Liver (tissue), 8 donors: ENCODE measurements at regions not wholly inside any gene's neighbourhood (a gene's known extent, or its start where the extent isn't known, plus 50 kb on each side); places are given as distances from the start of the nearest gene placed in this dataset.

Experiments
- DNase-seq: peaks from one replicate; pipeline ENCODE4 v3.0.0-alpha.2; 2017; ENCODE audit warnings: low spot score
- H3K27ac ChIP-seq, 2 donors: one replicate each; pipeline ENCODE4 v1.7.0; 2013; ENCODE audit warnings: inconsistent platforms in 2 of 2, low read length in 2 of 2, control low read depth in 1 of 2, low read depth in 1 of 2, mild to moderate bottlenecking in 1 of 2
- H3K27me3 ChIP-seq, 4 donors: one replicate each; pipeline versions ENCODE4 v1.6.1 to v1.7.0; 2013; ENCODE audit warnings: low read length in 3 of 4, inconsistent platforms in 1 of 4, mild to moderate bottlenecking in 1 of 4, moderate library complexity in 1 of 4; ENCODE audit not compliant: control insufficient read depth in 4 of 4, insufficient read depth in 4 of 4
- H3K36me3 ChIP-seq, 4 donors: one replicate each; pipeline versions ENCODE4 v1.6.1 to v1.7.0; 2013; ENCODE audit warnings: low read length in 3 of 4, mild to moderate bottlenecking in 3 of 4, low read depth in 1 of 4, moderate library complexity in 1 of 4; ENCODE audit not compliant: control insufficient read depth in 4 of 4, insufficient read depth in 3 of 4
- H3K4me1 ChIP-seq, 4 donors: one replicate each; pipeline versions ENCODE4 v1.6.1 to v1.7.0; 2013; ENCODE audit warnings: low read length in 3 of 4, mild to moderate bottlenecking in 3 of 4, moderate library complexity in 1 of 4; ENCODE audit not compliant: control insufficient read depth in 4 of 4, insufficient read depth in 4 of 4
- H3K4me3 ChIP-seq, 3 donors: one replicate each; pipeline versions ENCODE4 v1.6.1 to v1.7.0; 2013; ENCODE audit warnings: low read length in 3 of 3, control low read depth in 1 of 3, low read depth in 1 of 3, mild to moderate bottlenecking in 1 of 3
- H3K9ac ChIP-seq, 2 donors: one replicate each; pipeline ENCODE4 v1.7.0; 2013; ENCODE audit warnings: low read length in 2 of 2, mild to moderate bottlenecking in 2 of 2, moderate library complexity in 2 of 2, control low read depth in 1 of 2, low read depth in 1 of 2
- H3K9me3 ChIP-seq, 4 donors: one replicate each; pipeline versions ENCODE4 v1.6.1 to v1.7.0; 2013; ENCODE audit warnings: low read length in 3 of 4; ENCODE audit not compliant: control insufficient read depth in 4 of 4
- ATF3 ChIP-seq: IDR thresholded peaks from 2 replicates; pipeline ENCODE4 v1.6.1; 2016; ENCODE audit warnings: antibody characterized with exemption
- CTCF ChIP-seq: fragments of 150-350 bp; IDR thresholded peaks from 2 replicates; pipeline ENCODE4 v1.5.1; 2017; ENCODE audit warnings: improper control_type of control experiment, low read depth, low read length; ENCODE audit not compliant: missing input control
- EGR1 ChIP-seq, 2 donors: IDR thresholded peaks; 2 replicates each; pipeline ENCODE4 v1.6.1; 2016 to 2018; ENCODE audit warnings: antibody characterized with exemption in 2 of 2, low read depth in 2 of 2
- FOXA1 ChIP-seq: IDR thresholded peaks from 2 replicates; pipeline ENCODE4 v1.6.1; 2016; ENCODE audit warnings: antibody characterized with exemption
- FOXA2 ChIP-seq: IDR thresholded peaks from 2 replicates; pipeline ENCODE4 v1.6.1; 2016; ENCODE audit warnings: antibody characterized with exemption
- GABPA ChIP-seq, 2 donors: IDR thresholded peaks in 1 of 2; conservative IDR thresholded peaks in 1 of 2; 2 replicates each; pipeline ENCODE4 v1.6.1; 2016; ENCODE audit warnings: antibody characterized with exemption in 2 of 2, mild to moderate bottlenecking in 1 of 2, moderate library complexity in 1 of 2
- HNF4A ChIP-seq, 2 donors: conservative IDR thresholded peaks; 2 replicates each; pipeline ENCODE4 v1.6.1; 2016; ENCODE audit warnings: antibody characterized with exemption in 2 of 2, mild to moderate bottlenecking in 2 of 2
- HNF4G ChIP-seq: IDR thresholded peaks from 2 replicates; pipeline ENCODE4 v1.6.1; 2016; ENCODE audit warnings: antibody characterized with exemption
- JUND ChIP-seq, 2 donors: IDR thresholded peaks; 2 replicates each; pipeline ENCODE4 v1.6.1; 2016; ENCODE audit warnings: antibody characterized with exemption in 2 of 2
- MAX ChIP-seq: IDR thresholded peaks from 2 replicates; pipeline ENCODE4 v1.6.1; 2016; ENCODE audit warnings: antibody characterized with exemption
- NR2F2 ChIP-seq: IDR thresholded peaks from 2 replicates; pipeline ENCODE4 v1.6.1; 2016; ENCODE audit warnings: antibody characterized with exemption
- RAD21 ChIP-seq, 2 donors: IDR thresholded peaks; 2 replicates each; pipeline ENCODE4 v1.6.1; 2016; ENCODE audit warnings: antibody characterized with exemption in 2 of 2, mild to moderate bottlenecking in 2 of 2
- REST ChIP-seq: IDR thresholded peaks from 2 replicates; pipeline ENCODE4 v1.6.1; 2016; ENCODE audit warnings: antibody characterized with exemption, mild to moderate bottlenecking
- RXRA ChIP-seq, 2 donors: IDR thresholded peaks; 2 replicates each; pipeline ENCODE4 v1.6.1; 2017 to 2018; ENCODE audit warnings: antibody characterized with exemption in 2 of 2, mild to moderate bottlenecking in 1 of 2
- SP1 ChIP-seq: IDR thresholded peaks from 2 replicates; pipeline ENCODE4 v1.6.1; 2018; ENCODE audit warnings: antibody characterized with exemption, mild to moderate bottlenecking
- TAF1 ChIP-seq: conservative IDR thresholded peaks from 2 replicates; pipeline ENCODE4 v1.6.1; 2016; ENCODE audit warnings: antibody characterized with exemption, mild to moderate bottlenecking
- YY1 ChIP-seq: IDR thresholded peaks from 2 replicates; pipeline ENCODE4 v1.6.1; 2016; ENCODE audit warnings: antibody characterized with exemption, mild to moderate bottlenecking
- ZBTB33 ChIP-seq: IDR thresholded peaks from 2 replicates; pipeline ENCODE4 v1.6.1; 2016; ENCODE audit warnings: antibody characterized with exemption
- WGBS: extraction: QIAGEN DNeasy Blood & Tissue Kit; methylation state at CpG from one replicate; pipeline ENCODE4 v1.1.7; 2013; 5-methylcytosine and 5-hydroxymethylcytosine counted together
- donor health status: healthy.
- donor health status: healthy.
- donor health status: healthy.
- donor health status: healthy.
- donor health status: healthy.

- no peak for TF ChIP-seq ZBTB33
- TF ChIP-seq ATF3, result no peak
- no peak for TF ChIP-seq YY1
- no peak for TF ChIP-seq SP1
- no peak for TF ChIP-seq MAX
- TF ChIP-seq HNF4A (conservative IDR thresholded peaks at IDR 0.05), result no peak
- TF ChIP-seq FOXA1, result no peak
- TF ChIP-seq RAD21 (IDR thresholded peaks at IDR 0.05), result no peak
- no peak for TF ChIP-seq HNF4G
- TF ChIP-seq CTCF, result no peak
- no peak for TF ChIP-seq RXRA (IDR thresholded peaks at IDR 0.05)
- no peak for TF ChIP-seq GABPA (IDR thresholded peaks at IDR 0.05 in 1 of 2, conservative IDR thresholded peaks at IDR 0.05 in 1 of 2)
- no peak for TF ChIP-seq TAF1
- TF ChIP-seq EGR1 (IDR thresholded peaks at IDR 0.05; ENCODE audit: low read depth in 2 of 2), result no peak
- TF ChIP-seq FOXA2, result no peak
- H3K4me1 ChIP-seq, result no peaks in the 10 kb centered on the region
- DNase-seq, result no peak
- no peak overlapping the region for H3K9ac ChIP-seq
- H3K4me3 ChIP-seq, result no peak overlapping the region
- H3K27ac ChIP-seq, result no peak overlapping the region
- peaks cover 0 to 4% (median 0%) of the 10 kb centered on the region in 4 donors for H3K27me3 ChIP-seq
- no peaks in the 10 kb centered on the region for H3K9me3 ChIP-seq
- H3K36me3 ChIP-seq, result no peaks in the 10 kb centered on the region
- WGBS, result 64% methylated on average over 3 of the region's 3 CpGs
Observed at GRCh38 chr12:127600211-127600610, 666.8 kb upstream of the TMEM132C start.

- Histone ChIP-seq H3K27me3 (peaks cover 0 to 4% (median 0%) of the 10 kb centered on the region in 4 donors), H3K9me3 (no peaks in the 10 kb centered on the region), H3K27ac (no peak overlapping the region), H3K4me1 (no peaks in the 10 kb centered on the region), H3K4me3 (no peak overlapping the region), H3K9ac (no peak overlapping the region), H3K36me3 (no peaks in the 10 kb centered on the region)
- WGBS, result 93% methylated on average over 3 of the region's 3 CpGs
- no peak for TF ChIP-seq FOXA1
- TF ChIP-seq SP1, result no peak
- no peak for TF ChIP-seq CTCF
- TF ChIP-seq ATF3, result no peak
- no peak for TF ChIP-seq HNF4G
- TF ChIP-seq REST, result no peak
- no peak for TF ChIP-seq NR2F2
- no peak for TF ChIP-seq GABPA (IDR thresholded peaks at IDR 0.05 in 1 of 2, conservative IDR thresholded peaks at IDR 0.05 in 1 of 2)
- TF ChIP-seq EGR1 (IDR thresholded peaks at IDR 0.05; ENCODE audit: low read depth in 2 of 2), result no peak
- TF ChIP-seq RAD21 (IDR thresholded peaks at IDR 0.05), result no peak
- no peak for TF ChIP-seq ZBTB33
- no peak for TF ChIP-seq RXRA (IDR thresholded peaks at IDR 0.05)
- no peak for TF ChIP-seq TAF1
- TF ChIP-seq MAX, result no peak
- TF ChIP-seq JUND (IDR thresholded peaks at IDR 0.05), result no peak
- no peak for TF ChIP-seq FOXA2
- TF ChIP-seq HNF4A (conservative IDR thresholded peaks at IDR 0.05), result no peak
- no peak for DNase-seq
Observed at GRCh38 chr12:127606476-127607015, 660.4 kb upstream of the TMEM132C start.
